Erythroblast (primary cell): ENCODE measurements at regions not wholly inside any gene's neighbourhood (a gene's known extent, or its start where the extent isn't known, plus 50 kb on each side); places are given as distances from the start of the nearest gene placed in this dataset.

Experiments
- GATA1 ChIP-seq: IDR thresholded peaks from 2 replicates; pipeline ENCODE4 v1.6.1; 2011; ENCODE audit warnings: low read depth, mild to moderate bottlenecking, control low read depth, low read length, moderate library complexity
- POLR2A ChIP-seq: IDR thresholded peaks from 2 replicates; pipeline ENCODE4 v1.6.1; 2011; ENCODE audit warnings: mild to moderate bottlenecking, low read length

DNA sequence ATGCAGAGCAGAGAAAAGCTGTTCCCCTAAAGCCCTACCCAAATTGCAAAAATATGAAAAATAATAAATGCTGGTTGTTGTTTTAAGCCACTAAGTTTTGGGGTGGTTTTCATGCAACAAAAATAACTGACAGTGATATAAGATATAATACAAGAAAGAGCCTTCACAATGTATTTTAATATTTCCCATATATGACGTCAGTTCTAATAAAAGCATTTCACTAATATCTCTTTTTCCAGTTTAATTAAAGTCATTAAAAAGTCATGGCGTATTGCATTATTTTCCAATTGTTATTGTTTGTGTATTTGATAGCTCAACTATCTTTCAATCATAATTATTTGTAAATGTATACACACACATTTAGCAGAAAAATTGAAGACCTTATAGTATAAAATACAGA lies 134.7 kb upstream of the EPHA7 start:
- no peak for TF ChIP-seq POLR2A
- no peak for TF ChIP-seq GATA1
